Astrocyte (in vitro differentiated cells and primary cell): ENCODE measurements at regions not wholly inside any gene's neighbourhood (a gene's known extent, or its start where the extent isn't known, plus 50 kb on each side); places are given as distances from the start of the nearest gene placed in this dataset.

Source experiments
- DNase-seq: peaks from one replicate; pipeline ENCODE4 v3.0.0-alpha.2; 2010; ENCODE audit warnings: low read depth
- FAIRE-seq: peaks from 2 replicates; lab custom pipeline; 2011; peaks lifted over from hg19 to GRCh38; lab: Jason Lieb, UNC
- H2AFZ ChIP-seq: 2 replicates; pipeline ENCODE4 v1.6.0; 2012; ENCODE audit warnings: low read depth, low read length, inconsistent platforms
- H3K27ac ChIP-seq: 2 replicates; pipeline ENCODE4 v1.5.1; 2011; ENCODE audit warnings: low read depth, low read length, inconsistent platforms
- H3K27me3 ChIP-seq: 2 replicates; pipeline ENCODE4 v1.6.0; 2011; ENCODE audit warnings: low read length, inconsistent platforms; ENCODE audit not compliant: insufficient read depth
- H3K36me3 ChIP-seq: 2 replicates; pipeline ENCODE4 v1.5.1; 2011; ENCODE audit warnings: low read length, inconsistent platforms; ENCODE audit not compliant: insufficient read depth
- H3K4me1 ChIP-seq: 2 replicates; pipeline ENCODE4 v1.5.1; 2011; ENCODE audit warnings: low read length, inconsistent platforms; ENCODE audit not compliant: insufficient read depth
- H3K4me2 ChIP-seq: 2 replicates; pipeline ENCODE4 v1.6.0; 2012; ENCODE audit warnings: low read length, inconsistent platforms
- H3K4me3 ChIP-seq: 2 replicates; pipeline ENCODE4 v1.5.1; 2011; ENCODE audit warnings: low read depth, mild to moderate bottlenecking, low read length, inconsistent platforms; ENCODE audit not compliant: insufficient read depth
- H3K79me2 ChIP-seq: 2 replicates; pipeline ENCODE4 v1.6.0; 2012; ENCODE audit warnings: mild to moderate bottlenecking, low read length, inconsistent platforms; ENCODE audit not compliant: insufficient read depth
- H3K9ac ChIP-seq: 2 replicates; pipeline ENCODE4 v1.6.0; 2012; ENCODE audit warnings: mild to moderate bottlenecking, low read length, inconsistent platforms
- H3K9me3 ChIP-seq: 2 replicates; pipeline ENCODE4 v1.5.1; 2012; ENCODE audit warnings: low read depth, mild to moderate bottlenecking, low read length, inconsistent platforms; ENCODE audit not compliant: insufficient read depth
- H4K20me1 ChIP-seq: 2 replicates; pipeline ENCODE4 v1.6.0; 2012; ENCODE audit warnings: low read length, inconsistent platforms; ENCODE audit not compliant: insufficient read depth
- H3K27ac Mint-ChIP-seq: one replicate; pipeline ENCODE4 v1.8.0; 2021; ENCODE audit warnings: mild to moderate bottlenecking, mixed read lengths; ENCODE audit not compliant: unreplicated experiment
- H3K27me3 Mint-ChIP-seq: one replicate; pipeline ENCODE4 v1.8.0; 2021; ENCODE audit warnings: low read depth, mixed read lengths; ENCODE audit not compliant: unreplicated experiment
- H3K36me3 Mint-ChIP-seq: one replicate; pipeline ENCODE4 v1.8.0; 2021; ENCODE audit warnings: low read depth, mixed read lengths; ENCODE audit not compliant: unreplicated experiment
- H3K4me1 Mint-ChIP-seq: one replicate; pipeline ENCODE4 v1.8.0; 2021; ENCODE audit warnings: low read depth, mixed read lengths; ENCODE audit not compliant: unreplicated experiment
- H3K4me3 Mint-ChIP-seq: one replicate; pipeline ENCODE4 v1.8.0; 2021; ENCODE audit warnings: mild to moderate bottlenecking, moderate library complexity, mixed read lengths; ENCODE audit not compliant: unreplicated experiment
- H3K9me3 Mint-ChIP-seq: one replicate; pipeline ENCODE4 v1.8.0; 2021; ENCODE audit warnings: mild to moderate bottlenecking, mixed read lengths; ENCODE audit not compliant: unreplicated experiment
- CTCF ChIP-seq: IDR thresholded peaks from 2 replicates; pipeline ENCODE4 v1.5.1; 2011; ENCODE audit warnings: low read depth, mild to moderate bottlenecking, inconsistent platforms, low read length, moderate library complexity; ENCODE audit not compliant: insufficient read depth
- EZH2 ChIP-seq: IDR thresholded peaks from 2 replicates; pipeline ENCODE4 v1.6.1; 2012; ENCODE audit warnings: mild to moderate bottlenecking, low read length, inconsistent platforms; ENCODE audit not compliant: insufficient read depth

- Histone ChIP-seq H3K27me3 (no peaks in the 10 kb centered on the region), H3K27ac (no peak overlapping the region), H3K9me3 (no peaks in the 10 kb centered on the region), H3K9ac (no peak overlapping the region), H3K4me3 (no peak overlapping the region), H2AFZ (no peak overlapping the region), H3K36me3 (no peaks in the 10 kb centered on the region), H3K4me1 (no peaks in the 10 kb centered on the region), H4K20me1 (no peaks in the 10 kb centered on the region), H3K4me2 (no peak overlapping the region), H3K79me2 (no peaks in the 10 kb centered on the region)
- no peak for DNase-seq
- no peak for FAIRE-seq
- Mint-ChIP-seq H3K9me3 (no peaks in the 10 kb centered on the region), H3K4me1 (no peaks in the 10 kb centered on the region), H3K4me3 (no peak overlapping the region), H3K27ac (no peak overlapping the region), H3K36me3 (no peaks in the 10 kb centered on the region), H3K27me3 (peaks cover 3% of the 10 kb centered on the region)
- TF ChIP-seq CTCF (no peak), EZH2 (no peak)
These were observed 118.6 kb upstream of the CDH7 start for GRCh38 chr18:65632236-65632635.

DNA sequence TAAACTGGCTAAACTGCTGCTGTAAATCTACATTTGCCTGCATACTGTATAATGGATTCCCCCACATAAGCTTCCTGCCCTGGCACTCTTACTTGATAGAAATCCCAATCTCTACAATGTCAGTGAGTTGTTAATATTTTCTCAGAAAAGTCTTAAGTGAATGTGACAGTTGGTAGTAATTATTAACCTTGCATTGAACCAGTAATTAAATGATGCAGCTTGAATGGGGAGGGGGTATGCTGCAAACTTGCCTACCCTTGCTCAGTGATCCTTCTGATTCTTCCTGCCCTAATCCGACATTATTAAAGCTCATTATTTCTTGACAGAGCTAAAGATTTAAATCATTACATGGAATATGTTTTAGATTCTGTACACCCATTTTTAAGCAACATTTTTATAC lies 119.0 kb upstream of the CDH7 start:
- H3K4me3 ChIP-seq, result no peak overlapping the region
- no peaks in the 10 kb centered on the region for H3K4me1 Mint-ChIP-seq
- H3K79me2 ChIP-seq, result no peaks in the 10 kb centered on the region
- H3K4me2 ChIP-seq, result no peak overlapping the region
- DNase-seq (no peak), FAIRE-seq (no peak)
- H3K9me3 Mint-ChIP-seq, result no peaks in the 10 kb centered on the region
- H3K9me3 ChIP-seq, result no peaks in the 10 kb centered on the region
- H3K27me3 Mint-ChIP-seq, result peaks cover 3% of the 10 kb centered on the region
- H3K27ac Mint-ChIP-seq, result no peak overlapping the region
- no peaks in the 10 kb centered on the region for H4K20me1 ChIP-seq
- H3K4me3 Mint-ChIP-seq, result no peak overlapping the region
- no peak overlapping the region for H3K9ac ChIP-seq
- H3K4me1 ChIP-seq, result no peaks in the 10 kb centered on the region
- no peaks in the 10 kb centered on the region for H3K36me3 Mint-ChIP-seq
- H3K27me3 ChIP-seq, result no peaks in the 10 kb centered on the region
- H3K36me3 ChIP-seq, result no peaks in the 10 kb centered on the region
- TF ChIP-seq EZH2 (no peak), CTCF (no peak)
- H3K27ac ChIP-seq, result no peak overlapping the region
- H2AFZ ChIP-seq, result no peak overlapping the region

DNA sequence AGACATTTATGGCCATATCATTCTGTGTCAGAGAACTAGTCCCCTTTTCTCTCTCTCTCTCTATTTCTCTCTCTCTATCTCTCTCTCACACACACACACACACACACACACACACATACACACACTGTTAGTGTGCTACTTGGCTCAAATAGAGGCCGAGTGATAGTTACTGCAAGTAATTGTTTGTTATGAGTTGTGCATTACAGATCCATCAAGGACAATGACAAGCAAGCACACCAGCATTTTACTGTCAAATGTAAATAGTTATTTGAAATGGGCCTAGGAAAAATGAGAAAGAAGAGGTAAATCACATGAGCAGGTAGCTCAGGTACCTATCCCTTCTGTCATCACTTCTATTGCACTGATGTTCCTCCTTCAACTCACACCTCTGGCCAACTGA lies 122.4 kb upstream of the CDH7 start:
- Histone ChIP-seq H3K4me2 (no peak overlapping the region), H3K4me1 (no peaks in the 10 kb centered on the region), H3K27me3 (no peaks in the 10 kb centered on the region), H3K79me2 (no peaks in the 10 kb centered on the region), H3K36me3 (no peaks in the 10 kb centered on the region), H3K27ac (no peak overlapping the region), H3K9me3 (no peaks in the 10 kb centered on the region), H2AFZ (no peak overlapping the region), H3K9ac (no peak overlapping the region), H4K20me1 (no peaks in the 10 kb centered on the region), H3K4me3 (no peak overlapping the region)
- no peaks in the 10 kb centered on the region for H3K36me3 Mint-ChIP-seq
- no peak overlapping the region for H3K27ac Mint-ChIP-seq
- H3K27me3 Mint-ChIP-seq, result no peaks in the 10 kb centered on the region
- DNase-seq (no peak), FAIRE-seq (no peak)
- TF ChIP-seq CTCF, result no peak
- TF ChIP-seq EZH2, result no peak
- H3K4me1 Mint-ChIP-seq, result no peaks in the 10 kb centered on the region
- H3K9me3 Mint-ChIP-seq, result no peaks in the 10 kb centered on the region
- no peak overlapping the region for H3K4me3 Mint-ChIP-seq
